Prostate gland (tissue), 2 donors: ENCODE measurements at regions not wholly inside any gene's neighbourhood (a gene's known extent, or its start where the extent isn't known, plus 50 kb on each side); places are given as distances from the start of the nearest gene placed in this dataset.

Experiments
- POLR2A ChIP-seq: fragments of 450-650 bp; IDR thresholded peaks from one replicate; pipeline ENCODE4 v1.6.1; 2016; ENCODE audit warnings: antibody characterized with exemption, mild to moderate bottlenecking
- POLR2AphosphoS5 ChIP-seq: sonication (generic); formaldehyde crosslinking; IDR thresholded peaks from one replicate; pipeline ENCODE4 v1.6.1; 2017; ENCODE audit warnings: antibody characterized with exemption
- TF ChIP-seq, protein P1 (sequence below), 4 experiments: fragments of 200-600 bp in 2 of 4; fragments of 450-650 bp in 2 of 4; sonication (generic) in 2 of 4; IDR thresholded peaks; 1 replicate in 3 of 4; 2 replicates in 1 of 4; pipeline ENCODE4 v1.5.1; 2016 to 2019; ENCODE audit warnings: antibody characterized with exemption in 4 of 4, mild to moderate bottlenecking in 2 of 4, moderate library complexity in 2 of 4

DNA sequence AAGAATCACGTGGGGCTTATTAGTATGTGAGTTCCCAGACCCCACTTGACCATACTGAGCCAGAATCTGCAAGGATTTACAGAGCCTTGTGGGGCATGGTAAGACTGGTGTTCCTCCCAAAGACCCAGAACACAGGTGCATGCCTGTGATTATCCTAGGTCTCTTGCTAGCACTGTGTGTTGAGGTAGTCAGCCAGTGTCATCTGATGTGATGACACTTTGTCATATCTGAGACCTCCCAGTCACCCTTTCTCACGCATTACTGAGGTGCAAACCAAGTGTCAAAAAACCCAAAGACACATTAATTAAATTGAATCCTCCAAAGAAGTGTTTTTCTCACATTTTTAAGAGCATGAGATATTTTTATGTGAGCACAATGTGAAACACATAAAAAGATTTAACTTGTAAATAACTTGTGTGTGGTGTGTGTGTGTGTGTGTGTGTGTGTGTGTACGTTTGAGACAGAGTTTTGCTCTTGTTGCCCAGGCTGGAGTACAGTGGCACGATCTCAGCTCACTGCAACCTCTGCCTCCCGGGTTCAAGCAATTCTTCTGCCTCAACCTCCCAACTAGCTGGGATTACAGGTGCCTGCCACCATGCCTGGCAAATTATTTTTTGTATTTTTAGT, 162.0 kb upstream of the PRPS1L1 start:
- TF ChIP-seq, protein P1, sequence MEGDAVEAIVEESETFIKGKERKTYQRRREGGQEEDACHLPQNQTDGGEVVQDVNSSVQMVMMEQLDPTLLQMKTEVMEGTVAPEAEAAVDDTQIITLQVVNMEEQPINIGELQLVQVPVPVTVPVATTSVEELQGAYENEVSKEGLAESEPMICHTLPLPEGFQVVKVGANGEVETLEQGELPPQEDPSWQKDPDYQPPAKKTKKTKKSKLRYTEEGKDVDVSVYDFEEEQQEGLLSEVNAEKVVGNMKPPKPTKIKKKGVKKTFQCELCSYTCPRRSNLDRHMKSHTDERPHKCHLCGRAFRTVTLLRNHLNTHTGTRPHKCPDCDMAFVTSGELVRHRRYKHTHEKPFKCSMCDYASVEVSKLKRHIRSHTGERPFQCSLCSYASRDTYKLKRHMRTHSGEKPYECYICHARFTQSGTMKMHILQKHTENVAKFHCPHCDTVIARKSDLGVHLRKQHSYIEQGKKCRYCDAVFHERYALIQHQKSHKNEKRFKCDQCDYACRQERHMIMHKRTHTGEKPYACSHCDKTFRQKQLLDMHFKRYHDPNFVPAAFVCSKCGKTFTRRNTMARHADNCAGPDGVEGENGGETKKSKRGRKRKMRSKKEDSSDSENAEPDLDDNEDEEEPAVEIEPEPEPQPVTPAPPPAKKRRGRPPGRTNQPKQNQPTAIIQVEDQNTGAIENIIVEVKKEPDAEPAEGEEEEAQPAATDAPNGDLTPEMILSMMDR (IDR thresholded peaks at IDR 0.05): no peak
- no peak for TF ChIP-seq POLR2A
- no peak for TF ChIP-seq POLR2AphosphoS5
